NCI-H2227 (cell line): ENCODE measurements at regions not wholly inside any gene's neighbourhood (a gene's known extent, or its start where the extent isn't known, plus 50 kb on each side); places are given as distances from the start of the nearest gene placed in this dataset.
"Not testable (repeated sequence)": the region's sequence is repeated elsewhere in the genome, so short reads cannot be mapped to it uniquely, and the experiment has no call there.

Experiments used
- DNase-seq: peaks from one replicate; lab custom pipeline; 2025; ENCODE audit not compliant: unreplicated experiment; lab: John Stamatoyannopoulos, UW

DNA sequence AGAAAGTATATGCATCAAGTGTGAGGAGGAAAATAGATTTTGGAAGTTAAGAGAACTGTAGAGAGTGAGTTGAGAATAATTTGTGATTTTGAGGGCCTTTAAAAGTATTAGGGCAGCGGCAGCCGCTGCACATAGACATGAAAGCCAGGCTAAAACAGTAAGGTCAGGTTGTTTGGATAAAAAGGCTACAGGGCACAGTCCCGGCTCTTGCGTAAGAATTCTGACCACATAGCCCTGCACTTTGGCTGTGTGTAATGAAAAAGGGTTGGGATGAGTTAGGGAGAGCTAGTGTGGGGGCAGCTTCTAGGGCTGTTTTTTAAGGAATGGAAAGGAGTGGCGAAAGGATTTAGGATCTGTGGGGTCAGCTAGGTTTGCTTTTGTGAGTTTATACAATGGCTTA, 130.8 kb downstream of the CCDC71L start:
- DNase-seq = not testable (repeated sequence)

DNA sequence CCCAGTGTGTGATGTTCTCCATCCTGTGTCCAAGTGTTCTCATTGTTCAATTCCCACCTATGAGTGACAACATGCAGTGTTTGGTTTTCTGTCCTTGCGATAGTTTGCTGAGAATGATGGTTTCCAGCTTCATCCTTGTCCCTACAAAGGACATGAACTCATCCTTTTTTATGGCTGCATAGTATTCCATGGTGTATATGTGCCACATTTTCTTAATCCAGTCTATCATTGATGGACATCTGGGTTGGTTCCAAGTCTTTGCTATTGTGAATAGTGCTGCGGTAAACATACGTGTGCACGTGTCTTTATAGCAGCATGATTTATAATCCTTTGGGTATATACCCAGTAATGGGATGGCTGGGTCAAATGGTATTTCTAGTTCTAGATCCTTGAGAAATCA, 134.3 kb downstream of the CCDC71L start:
- not testable (repeated sequence) for DNase-seq

DNA sequence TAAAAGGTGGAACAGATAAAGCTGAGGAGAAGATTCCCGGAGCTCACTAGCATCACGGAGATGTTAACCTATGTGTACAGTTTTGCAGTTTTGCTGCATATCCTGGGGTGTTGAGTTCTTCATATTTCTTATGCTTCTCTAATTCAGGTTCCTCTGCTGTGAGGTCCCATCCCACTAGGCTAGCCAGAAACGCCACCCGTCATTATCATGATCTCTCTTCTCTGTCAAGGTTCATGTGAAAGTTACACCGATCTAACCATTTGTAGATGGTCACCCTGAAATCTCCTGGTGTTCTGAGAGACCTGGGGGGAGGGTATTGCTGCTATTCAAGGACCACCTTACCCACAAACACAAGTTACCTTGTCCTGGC, 136.3 kb downstream of the CCDC71L start:
- no peak for DNase-seq

DNA sequence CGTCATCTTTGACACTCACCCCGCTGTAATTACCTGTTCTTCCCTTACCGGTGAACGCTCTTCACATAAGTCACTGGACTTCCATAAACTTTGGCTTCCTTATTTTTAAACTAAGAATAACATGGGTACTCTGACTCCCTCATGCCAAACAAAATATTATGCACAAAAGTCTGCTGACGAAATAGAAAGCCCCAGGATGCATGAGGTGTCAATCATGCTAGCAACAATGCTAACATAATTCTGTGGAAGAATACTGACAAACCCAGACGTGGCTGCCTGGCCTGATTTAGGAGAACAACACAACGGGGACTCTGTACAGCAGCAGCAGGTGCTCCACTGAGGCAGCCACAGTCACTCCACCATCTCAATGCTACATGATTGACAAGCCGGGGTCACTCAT, 137.5 kb downstream of the CCDC71L start:
- DNase-seq = no peak

DNA sequence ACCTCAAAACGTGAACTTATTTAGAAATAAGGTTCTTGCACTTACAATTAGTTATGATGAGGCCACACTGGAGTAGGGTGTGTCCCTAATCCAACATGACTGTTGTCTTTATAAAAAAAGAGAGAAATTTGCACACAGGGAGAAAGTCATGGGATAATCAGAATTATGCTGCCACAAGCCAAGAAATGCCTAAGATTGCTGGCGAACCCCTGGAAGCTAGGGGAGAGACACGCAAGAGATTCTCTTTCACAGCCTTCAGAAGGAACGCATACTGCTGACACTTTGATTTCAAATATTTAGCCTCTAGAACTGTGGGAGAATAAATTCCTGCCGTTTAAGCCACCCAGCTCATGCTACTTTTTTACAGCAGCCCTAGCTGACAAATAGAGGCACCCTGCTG, 138.3 kb downstream of the CCDC71L start:
- no peak for DNase-seq

DNA sequence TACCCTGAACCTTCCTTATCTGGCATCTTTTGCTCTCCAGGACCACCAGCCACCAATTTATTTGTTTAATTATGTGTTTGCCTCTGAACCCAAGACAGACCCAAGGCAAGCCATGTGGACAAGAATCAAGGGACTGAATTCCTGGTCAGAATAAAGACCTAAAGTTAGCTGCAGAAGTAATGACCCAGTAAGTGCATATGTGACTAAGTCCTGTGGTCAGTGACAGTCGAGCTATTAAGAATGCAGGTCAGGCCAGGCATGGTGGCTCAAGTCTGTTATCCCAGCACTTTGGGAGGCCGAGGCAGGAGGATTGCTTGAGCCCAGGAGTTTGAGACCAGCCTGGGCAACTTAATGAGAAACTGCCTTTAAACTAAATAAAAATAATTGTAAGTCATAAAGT, 139.4 kb downstream of the CCDC71L start:
- no peak for DNase-seq

DNA sequence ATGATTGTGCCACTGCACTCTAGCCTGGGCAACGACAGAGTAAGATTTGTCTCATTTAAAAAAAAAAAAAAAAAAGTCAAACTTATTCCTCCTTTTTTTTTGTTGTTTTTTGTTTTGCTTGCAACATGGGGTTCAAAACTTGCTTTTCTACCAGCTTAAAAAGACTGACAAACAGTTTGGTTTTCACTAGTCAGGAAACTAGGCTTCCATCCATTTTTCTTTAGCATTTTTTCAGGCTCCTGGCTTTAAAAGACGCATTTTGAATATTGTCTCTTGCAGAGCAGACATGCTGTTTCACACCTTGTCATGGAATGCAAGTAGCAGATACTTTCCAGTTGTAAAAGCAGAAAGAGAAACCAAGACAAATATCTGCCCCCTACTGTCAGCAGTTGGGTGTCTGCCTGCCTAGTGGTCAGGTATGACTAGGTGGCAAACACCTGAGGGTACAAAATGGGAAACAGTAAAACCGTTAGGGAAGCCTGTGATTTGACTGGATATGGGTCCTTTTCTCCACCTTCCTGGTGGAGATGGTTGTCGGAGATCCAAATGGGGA, 139.9 kb downstream of the CCDC71L start:
- no peak for DNase-seq

DNA sequence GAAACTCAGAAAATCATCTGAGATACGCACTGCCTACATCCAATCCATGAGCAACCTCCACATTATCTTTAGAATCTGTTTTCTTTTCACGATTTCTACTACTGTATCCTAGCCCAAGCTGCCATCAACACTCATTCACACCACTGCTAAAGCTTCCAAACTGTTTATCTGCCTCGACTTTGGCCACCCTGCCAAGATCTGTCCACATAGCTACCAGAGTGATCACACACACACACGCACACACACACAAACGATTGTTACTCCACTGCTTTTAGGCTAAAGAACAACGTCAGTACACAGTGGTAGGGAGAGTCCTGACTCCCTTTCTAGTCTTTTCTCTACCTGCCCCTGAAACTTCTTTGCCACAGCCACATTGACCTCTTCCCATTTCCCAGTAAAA, 142.0 kb downstream of the CCDC71L start:
- DNase-seq = no peak

DNA sequence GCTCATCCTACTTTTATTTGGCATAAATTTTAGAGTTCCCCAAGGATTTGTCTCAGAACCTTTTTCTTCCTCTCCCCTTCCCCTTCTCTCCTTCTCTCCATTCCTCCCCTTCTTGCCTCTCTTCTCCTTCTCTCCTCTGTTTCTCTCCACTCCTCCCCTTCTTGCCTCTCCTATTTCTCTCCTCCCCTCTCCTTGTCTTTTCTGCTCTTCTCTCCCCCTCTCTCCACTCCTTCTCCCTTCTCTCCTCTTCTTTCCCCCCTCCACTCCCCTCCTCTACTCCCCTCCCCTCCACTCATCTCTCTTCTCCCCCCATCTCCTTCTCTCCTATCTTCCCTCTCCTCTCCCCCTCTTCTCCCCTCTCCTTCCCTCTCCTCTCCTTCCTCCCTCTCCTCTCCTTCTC, 142.7 kb downstream of the CCDC71L start:
- no peak for DNase-seq

DNA sequence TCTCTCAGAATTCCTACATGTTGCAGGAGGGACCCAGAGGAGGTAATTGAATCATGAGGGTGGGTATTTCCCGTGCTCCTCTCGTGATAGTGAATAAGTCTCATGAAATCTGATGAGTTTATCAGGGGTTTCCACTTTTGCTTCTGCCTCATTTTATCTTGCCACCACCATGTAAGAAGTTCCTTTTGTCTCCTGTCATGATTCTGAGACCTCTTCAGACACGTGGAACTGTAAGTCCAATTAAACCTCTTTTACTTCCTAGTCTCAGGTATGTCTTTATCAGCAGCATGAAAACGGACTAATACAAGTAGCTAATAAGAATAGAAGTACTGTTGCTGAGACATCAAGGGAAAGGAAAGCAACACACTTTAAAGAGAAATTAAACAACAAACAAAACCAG, 143.4 kb downstream of the CCDC71L start:
- no peak for DNase-seq

DNA sequence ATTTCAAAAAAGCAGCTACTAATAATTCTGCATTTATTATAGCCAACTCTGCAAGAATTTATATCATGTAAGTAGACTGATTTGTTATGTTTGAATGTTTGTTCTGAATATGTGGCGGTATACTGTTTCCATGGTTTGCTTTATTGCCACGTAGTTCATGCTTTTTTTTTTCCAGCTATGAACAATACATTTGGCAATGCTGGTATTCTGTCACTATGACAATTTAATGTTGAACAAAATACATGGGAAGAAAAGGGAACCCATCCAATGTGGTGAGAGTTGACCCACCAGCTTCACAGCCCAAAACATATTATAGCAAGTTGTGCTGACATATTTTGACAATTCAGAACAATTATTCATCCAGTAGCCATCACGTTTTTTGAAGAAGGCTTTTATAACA, 145.6 kb downstream of the CCDC71L start:
- no peak for DNase-seq

DNA sequence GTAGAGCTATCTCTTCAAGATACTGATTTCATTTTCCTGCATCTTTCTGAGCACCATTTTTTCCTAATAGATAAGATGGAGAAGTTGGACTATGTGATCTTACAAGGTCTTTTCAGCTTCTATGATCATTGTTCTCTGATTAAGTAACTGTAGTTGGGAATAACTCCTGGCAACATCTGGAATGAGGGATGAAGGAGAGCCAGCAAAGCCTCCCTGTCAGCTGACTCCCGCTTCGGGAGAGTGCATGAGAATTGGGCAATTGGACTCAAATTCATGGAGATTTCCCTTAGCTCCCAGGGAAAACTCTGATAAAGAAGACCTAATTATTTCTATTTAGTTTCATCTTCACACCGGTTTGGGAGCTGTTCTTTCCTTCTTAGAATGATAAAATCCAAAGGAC, 146.1 kb downstream of the CCDC71L start:
- no peak for DNase-seq

DNA sequence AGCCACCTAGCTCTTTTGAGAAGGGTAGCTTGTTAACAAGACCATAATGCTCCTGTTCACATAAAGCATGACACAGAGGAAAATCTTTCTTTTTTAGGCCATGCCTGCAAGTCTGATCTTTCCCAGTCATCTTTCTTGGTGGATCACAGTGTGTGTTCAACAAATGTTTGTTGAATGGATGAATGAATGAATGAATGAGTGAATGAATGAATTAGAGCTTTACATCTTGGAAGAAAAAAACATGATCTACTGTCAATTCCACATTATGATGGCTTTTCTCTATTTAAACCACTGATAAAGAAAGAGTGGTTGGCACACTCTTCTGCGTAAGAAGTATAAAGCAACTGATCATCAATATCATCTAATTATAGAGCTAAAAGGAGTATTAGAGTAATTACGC, 148.7 kb downstream of the CCDC71L start:
- no peak for DNase-seq

DNA sequence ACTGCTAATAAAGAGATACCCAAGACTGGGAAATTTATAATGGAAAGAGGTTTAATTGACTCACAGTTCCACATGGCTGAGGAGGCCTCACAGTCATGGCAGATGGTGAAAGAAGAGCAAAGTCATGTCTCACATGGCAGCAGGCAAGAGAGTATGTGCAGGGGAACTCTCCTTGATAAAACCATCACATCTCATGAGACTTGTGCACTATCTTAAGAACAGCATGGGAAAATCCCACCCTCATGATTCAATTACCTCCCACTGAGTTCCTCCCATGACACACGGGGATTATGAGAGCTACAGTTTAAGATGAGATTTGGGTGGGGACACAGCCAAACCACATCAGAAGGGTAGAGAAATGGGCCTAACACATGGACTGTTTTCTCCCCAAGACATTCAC, 156.3 kb downstream of the CCDC71L start:
- no peak for DNase-seq

DNA sequence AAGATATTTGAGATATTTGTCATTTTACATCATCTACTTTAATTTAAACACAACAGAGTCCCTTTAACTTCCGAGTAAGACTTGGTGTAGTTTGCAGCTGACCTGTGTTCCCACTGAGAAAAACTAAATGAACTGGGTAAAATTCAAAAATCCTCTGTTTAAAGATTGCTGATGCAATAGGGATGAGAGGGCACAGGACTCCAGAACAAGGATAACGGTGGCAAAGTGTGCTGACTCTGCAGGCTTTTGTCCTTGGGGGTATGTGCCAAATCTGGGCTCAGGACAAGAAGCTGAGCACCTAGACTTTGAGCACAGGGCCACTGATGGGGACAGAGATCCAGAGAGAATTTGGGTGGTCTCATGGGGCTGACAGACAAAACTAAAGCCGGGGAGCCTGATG, 156.8 kb downstream of the CCDC71L start:
- DNase-seq = no peak

DNA sequence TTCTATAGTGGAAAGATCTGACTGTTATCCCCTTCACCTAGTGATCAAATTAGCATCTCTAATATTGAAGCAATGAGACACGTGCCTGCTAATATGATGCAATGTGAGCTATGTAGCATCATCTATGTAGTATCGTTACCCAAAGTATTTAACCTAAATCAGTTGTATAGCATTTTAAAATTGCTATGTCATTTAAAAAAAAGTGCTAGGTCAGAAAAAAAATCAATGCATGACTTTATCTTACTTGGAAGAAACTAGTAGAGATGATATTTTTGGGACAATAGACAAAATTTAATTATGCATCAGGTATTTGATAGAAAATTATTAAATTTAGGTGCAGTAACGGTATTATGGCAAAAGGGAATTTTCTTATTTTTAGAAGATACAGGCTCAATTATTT, 157.3 kb downstream of the CCDC71L start:
- no peak for DNase-seq

DNA sequence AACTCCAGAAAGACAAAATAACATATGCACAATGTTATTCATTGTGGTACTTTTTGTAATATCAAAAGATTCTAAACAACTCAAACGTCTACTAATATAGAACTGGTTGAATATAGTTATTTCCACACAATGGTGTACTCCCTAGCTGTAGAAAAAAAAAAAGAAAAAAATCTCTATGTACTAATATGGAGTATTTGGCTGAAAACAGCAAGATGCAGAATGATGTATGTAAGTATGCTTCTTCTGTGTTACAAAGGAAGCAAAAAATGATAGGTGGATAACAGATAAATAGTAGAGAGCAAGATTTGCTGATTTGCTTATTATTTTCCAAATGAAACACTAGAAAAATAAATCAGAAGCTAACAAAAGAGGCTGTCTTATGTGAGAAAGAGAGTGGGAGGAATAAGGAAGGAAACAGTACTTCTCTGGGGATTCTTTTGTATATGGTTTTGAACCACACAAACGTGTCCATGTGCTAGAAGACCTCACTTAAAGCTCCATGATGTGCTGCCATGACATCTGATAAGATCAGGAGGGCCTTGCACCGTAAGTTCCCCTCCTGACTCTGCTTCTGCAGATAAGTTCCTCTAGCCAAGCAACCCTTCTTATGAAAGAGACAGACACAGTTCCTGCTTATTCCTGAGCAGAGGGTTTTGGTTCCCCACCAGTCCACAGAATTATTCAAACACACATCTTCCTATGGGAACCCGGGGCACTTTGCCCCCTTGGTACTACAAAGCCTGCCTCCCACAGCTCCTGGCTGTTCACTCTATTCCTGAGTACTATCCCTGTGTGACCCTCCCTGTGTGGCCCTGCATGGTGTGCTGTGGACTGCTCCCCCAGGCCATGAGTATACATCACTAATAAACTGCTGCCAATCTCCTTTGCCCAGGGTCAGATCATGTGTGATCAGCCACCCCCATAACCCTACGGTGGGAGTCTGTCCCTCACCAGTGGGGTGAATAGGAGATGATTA, 159.1 kb downstream of the CCDC71L start:
- DNase-seq = no peak

DNA sequence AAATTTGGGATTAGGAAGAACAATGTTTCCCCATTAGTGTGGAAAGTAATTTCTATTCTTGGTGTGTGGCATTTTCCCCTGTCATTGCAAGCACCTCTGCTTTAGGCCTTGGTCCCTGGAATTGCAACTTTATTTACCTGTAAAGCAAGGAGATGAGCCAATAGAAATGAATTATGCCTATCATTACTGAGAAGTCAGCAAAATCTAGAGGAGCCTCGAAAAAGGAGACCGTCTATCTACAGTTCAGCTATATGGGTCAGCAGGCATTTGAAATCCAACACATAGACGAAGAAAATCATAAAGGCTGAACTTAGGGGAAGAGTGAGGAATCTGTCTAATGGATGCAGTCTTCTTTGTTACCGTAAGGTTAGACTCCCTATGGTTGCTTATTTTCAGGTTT, 161.1 kb downstream of the CCDC71L start:
- no peak for DNase-seq

DNA sequence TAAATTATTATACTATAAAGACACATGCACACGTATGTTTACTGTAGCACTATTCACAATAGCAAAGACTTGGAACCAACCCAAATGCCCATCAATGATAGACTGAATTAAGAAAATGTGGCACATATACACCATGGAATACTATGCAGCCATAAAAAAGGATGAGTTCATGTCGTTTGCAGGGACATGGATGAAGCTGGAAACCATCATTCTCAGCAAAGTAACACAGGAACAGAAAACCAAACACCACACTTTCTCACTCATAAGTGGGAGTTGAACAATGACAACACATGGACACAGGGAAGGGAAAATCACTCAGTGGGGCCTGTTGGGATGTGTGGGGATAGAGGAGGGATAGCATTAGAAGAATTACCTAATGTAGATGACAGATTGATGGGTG, 163.0 kb downstream of the CCDC71L start:
- not testable (repeated sequence) for DNase-seq

DNA sequence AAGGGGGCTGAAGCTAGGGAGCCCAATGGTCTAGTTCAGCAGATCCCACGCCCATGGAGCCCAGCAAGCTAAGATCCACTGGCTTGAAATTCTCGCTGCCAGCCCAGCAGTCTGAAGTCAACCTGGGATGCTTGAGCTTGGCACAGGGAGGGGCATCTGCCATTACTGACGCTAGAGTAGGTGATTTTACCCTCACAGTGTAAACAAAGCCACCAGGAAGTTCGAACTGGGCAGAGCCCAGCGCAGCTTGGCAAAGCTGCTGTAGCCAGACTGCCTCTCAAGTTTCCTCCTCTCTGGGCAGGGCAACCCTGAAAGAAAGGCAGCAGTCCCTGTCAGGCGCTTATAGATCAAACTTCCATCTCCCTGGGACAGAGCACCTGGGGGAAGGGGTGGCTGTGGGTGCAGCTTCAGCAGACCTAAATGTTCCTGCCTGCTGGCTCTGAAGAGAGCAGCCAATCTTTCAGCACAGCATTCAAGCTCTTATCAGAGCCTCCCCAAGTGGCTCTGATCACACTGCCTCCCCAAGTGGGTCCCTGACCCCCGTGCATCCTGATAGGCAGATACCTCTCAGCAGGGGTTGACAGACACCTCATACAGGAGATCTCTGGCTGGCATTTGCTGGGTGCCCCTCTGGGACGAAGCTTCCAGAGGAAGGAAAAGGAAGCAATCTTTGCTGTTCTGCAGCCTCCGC, 167.8 kb downstream of the CCDC71L start:
- no peak for DNase-seq

DNA sequence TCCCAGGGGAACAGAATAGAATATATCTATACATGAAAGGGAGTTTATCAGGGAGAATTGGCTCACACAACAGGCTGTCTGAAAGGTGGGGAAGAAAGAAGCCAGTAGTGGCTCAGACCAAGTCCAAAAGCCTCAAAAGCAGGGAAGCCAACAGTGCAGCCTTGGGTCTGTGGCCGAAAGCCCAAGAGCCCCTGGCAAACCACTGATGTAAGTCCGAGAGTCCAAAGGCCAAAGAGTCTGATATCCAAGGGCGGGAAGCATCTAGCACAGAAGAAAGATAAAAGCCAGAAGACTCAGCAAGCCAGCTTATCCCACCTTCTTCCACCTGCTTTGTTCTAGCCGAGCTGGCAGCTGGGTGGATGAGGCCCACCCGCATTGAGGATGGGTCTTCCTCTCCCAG, 172.5 kb downstream of the CCDC71L start:
- DNase-seq = no peak

DNA sequence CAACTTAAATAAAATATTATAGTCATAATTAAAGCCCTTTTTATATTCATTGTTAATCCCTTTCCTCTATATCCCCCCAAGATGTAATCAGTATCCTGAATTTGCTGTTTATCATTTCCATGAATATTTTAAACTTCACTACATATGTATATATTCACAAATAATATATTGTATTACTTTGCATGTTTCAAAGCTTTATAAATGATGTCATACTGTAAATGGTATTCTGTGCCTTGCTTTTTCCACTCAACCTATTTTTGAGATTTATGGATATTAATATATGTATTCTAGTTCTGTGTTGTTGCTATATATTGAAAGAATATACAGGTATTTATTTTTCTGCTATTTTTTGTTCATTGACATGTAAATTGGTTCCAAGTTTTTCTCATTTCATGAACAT, 173.1 kb downstream of the CCDC71L start:
- no peak for DNase-seq
